ENCODE measurements at regions not wholly inside any gene's neighbourhood (a gene's known extent, or its start where the extent isn't known, plus 50 kb on each side); places are given as distances from the start of the nearest gene placed in this dataset.

- TF ChIP-seq POLR2AphosphoS5 (IDR thresholded peaks at IDR 0.05) (no peak), CTCF (IDR thresholded peaks at IDR 0.05) (no peak), POLR2A (IDR thresholded peaks at IDR 0.05) (no peak)
These were observed 907.5 kb downstream of the C6orf118 start for GRCh38 chr6:164401871-164402270.
